IMR-90 (cell line): ENCODE measurements at regions not wholly inside any gene's neighbourhood (a gene's known extent, or its start where the extent isn't known, plus 50 kb on each side); places are given as distances from the start of the nearest gene placed in this dataset.

Experiments
- ATAC-seq: fragments of 200-7000 bp; cut with Tn5 transposase; 2 replicates; pipeline ENCODE4 v1.9.1; 2020; ENCODE audit warnings: low read depth, mild to moderate bottlenecking, moderate library complexity
- BruUV-seq: library from RNA; stranded (reverse); fragments of 400-500 nt; replicated peaks from 2 replicates; lab custom pipeline; 2021; lab: Mats Ljungman, UMichigan
- CTCF ChIA-PET: fragments of 300-600 bp; formaldehyde crosslinking; extraction: SDS; loops from one replicate; lab custom pipeline; 2021; ENCODE audit warnings: antibody characterized with exemption; lab: Yijun Ruan, JAX
- POLR2A ChIA-PET: fragments of 300-600 bp; sonication (Branson Sonifier 250); formaldehyde crosslinking; loops from one replicate; lab custom pipeline; 2022; ENCODE audit warnings: antibody characterized with exemption; ENCODE audit not compliant: unreplicated experiment; lab: Charles Lee
- DNase-seq: peaks from one replicate; pipeline ENCODE4 v3.0.0; 2013
- H2AFZ ChIP-seq: replicated peaks from 2 replicates; pipeline ENCODE3; 2013; ENCODE audit warnings: low read length, mild to moderate bottlenecking; ENCODE audit not compliant: poor library complexity
- H2AK5ac ChIP-seq: 2 replicates; pipeline ENCODE4 v1.6.1; 2013; ENCODE audit warnings: low read depth, low read length, inconsistent platforms
- H2AK9ac ChIP-seq: replicated peaks from 2 replicates; pipeline ENCODE3; 2013; ENCODE audit warnings: mild to moderate bottlenecking, low read depth, low read length, moderate library complexity; ENCODE audit not compliant: poor library complexity
- H2BK120ac ChIP-seq: 2 replicates; pipeline ENCODE4 v1.6.1; 2013; ENCODE audit warnings: low read depth, low read length, inconsistent platforms
- H2BK15ac ChIP-seq: 3 replicates; pipeline ENCODE4 v1.6.1; 2013; ENCODE audit warnings: low read depth, low read length, inconsistent platforms
- H2BK20ac ChIP-seq: 2 replicates; pipeline ENCODE4 v1.6.1; 2013; ENCODE audit warnings: low read depth, mild to moderate bottlenecking, inconsistent platforms, low read length, moderate library complexity
- H2BK5ac ChIP-seq: 2 replicates; pipeline ENCODE4 v1.6.1; 2013; ENCODE audit warnings: mild to moderate bottlenecking, low read depth, low read length, inconsistent platforms; ENCODE audit not compliant: poor library complexity, severe bottlenecking
- H3K14ac ChIP-seq: replicated peaks from 2 replicates; pipeline ENCODE4 v1.6.1; 2013; ENCODE audit warnings: low read depth, low read length, inconsistent platforms
- H3K18ac ChIP-seq: 2 replicates; pipeline ENCODE4 v1.6.1; 2013; ENCODE audit warnings: low read depth, low read length, control low read depth
- H3K23ac ChIP-seq: 2 replicates; pipeline ENCODE4 v1.6.1; 2013; ENCODE audit warnings: low read depth, low read length, inconsistent platforms
- H3K27ac ChIP-seq: 2 replicates; pipeline ENCODE4 v1.5.1; 2013; ENCODE audit warnings: mild to moderate bottlenecking, control low read depth, low read length; ENCODE audit not compliant: insufficient read depth
- H3K27me3 ChIP-seq: 2 replicates; pipeline ENCODE4 v1.6.1; 2013; ENCODE audit warnings: low read length; ENCODE audit not compliant: control insufficient read depth, insufficient read depth
- H3K36me3 ChIP-seq: 2 replicates; pipeline ENCODE4 v1.6.1; 2013; ENCODE audit warnings: low read length, mixed read lengths; ENCODE audit not compliant: control insufficient read depth, insufficient read depth
- H3K4ac ChIP-seq: 2 replicates; pipeline ENCODE4 v1.6.1; 2013; ENCODE audit warnings: low read depth, low read length, inconsistent platforms
- H3K4me1 ChIP-seq: 2 replicates; pipeline ENCODE4 v1.6.1; 2013; ENCODE audit warnings: low read length, mixed read lengths; ENCODE audit not compliant: control insufficient read depth, insufficient read depth
- H3K4me2 ChIP-seq: 2 replicates; pipeline ENCODE4 v1.6.1; 2013; ENCODE audit warnings: low read depth, mild to moderate bottlenecking, control low read depth, low read length, moderate library complexity
- H3K4me3 ChIP-seq: 2 replicates; pipeline ENCODE4 v1.5.1; 2013; ENCODE audit warnings: low read depth, mild to moderate bottlenecking, control low read depth, low read length, moderate library complexity; ENCODE audit not compliant: insufficient read depth
- H3K56ac ChIP-seq: 2 replicates; pipeline ENCODE4 v1.6.1; 2013; ENCODE audit warnings: low read length, inconsistent platforms; ENCODE audit not compliant: insufficient read depth; ENCODE audit errors: extremely low read depth
- H3K79me1 ChIP-seq, 2 experiments: 2 replicates each; pipeline ENCODE4 v1.6.1; 2013; ENCODE audit warnings: low read length in 2 of 2, inconsistent platforms in 1 of 2, low read depth in 1 of 2
- H3K9ac ChIP-seq: 2 replicates; pipeline ENCODE4 v1.6.1; 2013; ENCODE audit warnings: low read depth, low read length, control low read depth
- H3K9me1 ChIP-seq: 2 replicates; pipeline ENCODE4 v1.6.1; 2013; ENCODE audit warnings: low read length, inconsistent platforms; ENCODE audit not compliant: insufficient read depth
- H3K9me3 ChIP-seq: 2 replicates; pipeline ENCODE4 v1.6.1; 2013; ENCODE audit warnings: low read length; ENCODE audit not compliant: control insufficient read depth, insufficient read depth
- H4K20me1 ChIP-seq: 2 replicates; pipeline ENCODE4 v1.6.1; 2013; ENCODE audit warnings: low read length, inconsistent platforms; ENCODE audit not compliant: insufficient read depth
- H4K5ac ChIP-seq: 2 replicates; pipeline ENCODE4 v1.6.1; 2013; ENCODE audit warnings: mild to moderate bottlenecking, low read depth, low read length, control low read depth
- H4K8ac ChIP-seq, 2 experiments: 2 replicates each; pipeline ENCODE4 v1.6.1; 2013; ENCODE audit warnings: low read depth in 2 of 2, low read length in 2 of 2, control low read depth in 1 of 2, inconsistent platforms in 1 of 2
- H4K91ac ChIP-seq: 2 replicates; pipeline ENCODE4 v1.6.1; 2013; ENCODE audit warnings: low read depth, low read length, inconsistent platforms; ENCODE audit not compliant: insufficient read depth
- CEBPB ChIP-seq: IDR thresholded peaks from 2 replicates; pipeline ENCODE4 v1.6.1; 2012; ENCODE audit warnings: low read depth, low read length, improper control_type of control experiment
- CHD1 ChIP-seq: IDR thresholded peaks from 2 replicates; pipeline ENCODE4 v1.6.1; 2012; ENCODE audit warnings: low read depth, low read length, improper control_type of control experiment
- FOS ChIP-seq: fragments of 150-350 bp; IDR thresholded peaks from 2 replicates; pipeline ENCODE4 v1.6.1; 2016; ENCODE audit warnings: low read depth, low read length
- MXI1 ChIP-seq: IDR thresholded peaks from 2 replicates; pipeline ENCODE4 v1.6.1; 2012; ENCODE audit warnings: low read depth, mild to moderate bottlenecking, low read length, moderate library complexity, borderline replicate concordance
- NFE2L2 ChIP-seq: fragments of 150-350 bp; IDR thresholded peaks from 2 replicates; pipeline ENCODE4 v1.6.1; 2016; ENCODE audit warnings: low read depth, mild to moderate bottlenecking, low read length
- RAD21 ChIP-seq: IDR thresholded peaks from 2 replicates; pipeline ENCODE4 v1.6.1; 2012; ENCODE audit warnings: low read length, improper control_type of control experiment
- RCOR1 ChIP-seq: IDR thresholded peaks from 2 replicates; pipeline ENCODE4 v1.6.1; 2012; ENCODE audit warnings: mild to moderate bottlenecking, low read length, improper control_type of control experiment; ENCODE audit not compliant: insufficient replicate concordance
- RFX5 ChIP-seq: IDR thresholded peaks from 2 replicates; pipeline ENCODE4 v1.8.0; 2012; ENCODE audit warnings: low read depth, mild to moderate bottlenecking, low read length, moderate library complexity
- SMC3 ChIP-seq: fragments of 150-350 bp; IDR thresholded peaks from 2 replicates; pipeline ENCODE4 v1.6.1; 2016; ENCODE audit warnings: low read depth, mild to moderate bottlenecking, antibody characterized with exemption, low read length, moderate library complexity
- WGBS, 2 experiments: methylation state at CpG; one replicate each; pipeline versions ENCODE4 v1.1.5 to v1.1.7; 2013; ENCODE audit warnings: missing lambda C conversion rate in 2 of 2; ENCODE audit not compliant: insufficient read length in 1 of 2; ENCODE audit errors: extremely low coverage in 2 of 2; 5-methylcytosine and 5-hydroxymethylcytosine counted together
- dilution Hi-C: fragments of 300-500 bp; cut with HindIII; formaldehyde crosslinking; loops from one replicate; pipeline ENCODE4 v1.14.3; 2018; ENCODE audit warnings: low sequenced_read_pairs; ENCODE audit not compliant: unreplicated experiment
- in situ Hi-C: fragments of 300-500 bp; cut with MboI; formaldehyde crosslinking; loops from 3 replicates; pipeline ENCODE4 v1.14.3; 2019; ENCODE audit warnings: low sequenced_read_pairs, inconsistent platforms, mixed read lengths
- intact Hi-C: fragments of 100-400 bp; cut with micrococcal nuclease; formaldehyde crosslinking; loops from 2 replicates; pipeline ENCODE4 v1.10.0; 2022
- TF ChIP-seq, protein P1 (sequence below): fragments of 150-350 bp; IDR thresholded peaks from 2 replicates; pipeline ENCODE4 v1.6.1; 2016; ENCODE audit warnings: low read depth, mild to moderate bottlenecking, low read length, moderate library complexity, borderline replicate concordance
- TF ChIP-seq, protein P2 (sequence below): fragments of 150-350 bp; IDR thresholded peaks from 2 replicates; pipeline ENCODE4 v1.6.1; 2017; ENCODE audit warnings: mild to moderate bottlenecking, antibody characterized with exemption, low read length, low read depth

- Histone ChIP-seq H3K23ac (peak overlapping the region; percentile 17; the same call in 1 of the 2 replicates), H3K9ac (no peak overlapping the region), H4K5ac (peak overlapping the region; percentile 27; the same call in 1 of the 2 replicates), H4K20me1 (no peaks in the 10 kb centered on the region), H2AK9ac (no peak overlapping the region), H3K4me1 (peaks cover 9% of the 10 kb centered on the region), H3K4ac (peak overlapping the region; percentile 15; the same call in 1 of the 2 replicates), H3K18ac (peak overlapping the region; percentile 39), H3K56ac (no peak overlapping the region), H3K27me3 (no peaks in the 10 kb centered on the region), H2AFZ (peak overlapping the region; percentile 28), H4K8ac (peak overlapping the region in 1 of 2 experiments; percentile 79; a peak in 2 of 4 replicates), H2AK5ac (no peak overlapping the region), H4K91ac (no peak overlapping the region; the same call in 1 of the 2 replicates), H2BK5ac (no peak overlapping the region), H3K27ac (peak overlapping the region; percentile 78; the same call in 1 of the 2 replicates), H3K4me3 (no peak overlapping the region), H3K79me1 (no peaks in the 10 kb centered on the region), H3K36me3 (no peaks in the 10 kb centered on the region), H3K9me3 (no peaks in the 10 kb centered on the region), H2BK20ac (peak overlapping the region; percentile 71), H2BK15ac (peak overlapping the region; percentile 34; the same call in 1 of the 3 replicates), H2BK120ac (peak overlapping the region; percentile 57), H3K9me1 (no peaks in the 10 kb centered on the region), H3K14ac (peak overlapping the region; percentile 31; the same call in 1 of the 2 replicates), H3K4me2 (peak overlapping the region; percentile 47)
- dilution Hi-C loops = no loop called here
- intact Hi-C loops = no loop called here
- peak; percentile 67 for DNase-seq
- TF ChIP-seq RAD21 (no peak), NFE2L2 (no peak), RFX5 (no peak), RCOR1 (no peak), CHD1 (no peak), MXI1 (no peak), FOS (no peak), SMC3 (no peak), CEBPB (no peak)
- TF ChIP-seq, protein P1, sequence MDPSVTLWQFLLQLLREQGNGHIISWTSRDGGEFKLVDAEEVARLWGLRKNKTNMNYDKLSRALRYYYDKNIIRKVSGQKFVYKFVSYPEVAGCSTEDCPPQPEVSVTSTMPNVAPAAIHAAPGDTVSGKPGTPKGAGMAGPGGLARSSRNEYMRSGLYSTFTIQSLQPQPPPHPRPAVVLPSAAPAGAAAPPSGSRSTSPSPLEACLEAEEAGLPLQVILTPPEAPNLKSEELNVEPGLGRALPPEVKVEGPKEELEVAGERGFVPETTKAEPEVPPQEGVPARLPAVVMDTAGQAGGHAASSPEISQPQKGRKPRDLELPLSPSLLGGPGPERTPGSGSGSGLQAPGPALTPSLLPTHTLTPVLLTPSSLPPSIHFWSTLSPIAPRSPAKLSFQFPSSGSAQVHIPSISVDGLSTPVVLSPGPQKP = no peak
- TF ChIP-seq, protein P2, sequence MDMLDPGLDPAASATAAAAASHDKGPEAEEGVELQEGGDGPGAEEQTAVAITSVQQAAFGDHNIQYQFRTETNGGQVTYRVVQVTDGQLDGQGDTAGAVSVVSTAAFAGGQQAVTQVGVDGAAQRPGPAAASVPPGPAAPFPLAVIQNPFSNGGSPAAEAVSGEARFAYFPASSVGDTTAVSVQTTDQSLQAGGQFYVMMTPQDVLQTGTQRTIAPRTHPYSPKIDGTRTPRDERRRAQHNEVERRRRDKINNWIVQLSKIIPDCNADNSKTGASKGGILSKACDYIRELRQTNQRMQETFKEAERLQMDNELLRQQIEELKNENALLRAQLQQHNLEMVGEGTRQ = no peak
- ChIA-PET POLR2A (no interaction called here), CTCF (interaction anchor here (0.5 kb wide), 1 partner anchor 634 kb away, joined by 4 read pairs; no protein-coding TSS in a partner anchor)
- in situ Hi-C loops = no loop called here
- ATAC-seq = peak; percentile 91
- BruUV-seq = no TSS peak
- WGBS, 2 experiments = no CpG with 5 or more reads among the region's 7 CpGs
Observed at GRCh38 chr14:83975841-83976770, 1553.8 kb upstream of the FLRT2 start.
